MM.1S (cell line): ENCODE measurements at regions not wholly inside any gene's neighbourhood (a gene's known extent, or its start where the extent isn't known, plus 50 kb on each side); places are given as distances from the start of the nearest gene placed in this dataset.

Source experiments
- CTCF ChIP-seq: fragments of 300-600 bp; sonication (generic); IDR thresholded peaks from 2 replicates; pipeline ENCODE4 v1.5.1; 2016; ENCODE audit warnings: antibody characterized with exemption, low read length, mixed read lengths
- EZH2phosphoT487 ChIP-seq: fragments of 300-600 bp; sonication (generic); IDR thresholded peaks from 2 replicates; pipeline ENCODE4 v1.6.1; 2018; ENCODE audit warnings: antibody characterized with exemption, low read length

- TF ChIP-seq CTCF (no peak), EZH2phosphoT487 (no peak)
These were observed 79.0 kb downstream of the TRIM29 start for GRCh38 chr11:120058931-120059330.
